Stimulated activated CD8-positive, alpha-beta memory T cell treated with anti-CD3 and anti-CD28 coated beads, Interleukin-12 subunit alpha, Interleukin-12 subunit beta, amount 100 ng/mL, for 24 hours (primary cell): ENCODE measurements at regions not wholly inside any gene's neighbourhood (a gene's known extent, or its start where the extent isn't known, plus 50 kb on each side); places are given as distances from the start of the nearest gene placed in this dataset.

Source experiments
- DNase-seq: peaks from one replicate; pipeline ENCODE4 v3.0.0-alpha.2; 2020; ENCODE audit errors: extremely low read depth

DNA sequence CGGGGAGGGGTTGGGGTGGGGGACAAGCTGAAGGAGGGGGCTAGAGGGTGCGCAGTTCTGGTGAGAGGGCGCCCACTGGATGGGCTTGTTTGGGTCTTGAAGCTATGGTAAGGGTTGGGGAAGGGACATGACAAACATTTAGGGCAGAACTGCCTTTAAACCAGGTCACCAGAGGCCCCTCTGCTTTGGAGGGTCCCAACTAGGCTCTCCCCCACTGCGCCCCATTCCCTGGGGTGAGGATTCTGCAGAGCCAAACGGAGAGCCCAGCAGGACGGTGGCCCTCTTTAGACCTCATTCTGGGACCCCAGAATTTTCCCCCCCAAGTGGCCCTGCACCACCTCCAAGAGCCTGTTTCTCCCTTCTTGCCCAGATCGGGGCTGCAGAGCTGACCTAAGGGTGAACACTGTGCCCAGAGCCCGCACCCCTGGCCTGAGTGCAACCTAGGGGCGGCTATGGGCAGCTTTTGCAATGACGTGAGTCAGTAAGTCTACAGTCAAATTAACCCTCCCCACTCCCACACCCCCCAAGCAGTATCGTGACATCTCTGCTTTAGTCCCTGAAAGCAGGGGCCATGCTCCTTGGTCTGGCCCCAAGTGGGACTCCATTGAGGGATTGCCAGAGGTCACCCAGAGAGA lies 593.8 kb downstream of the MATN1 start:
- no peak for DNase-seq

DNA sequence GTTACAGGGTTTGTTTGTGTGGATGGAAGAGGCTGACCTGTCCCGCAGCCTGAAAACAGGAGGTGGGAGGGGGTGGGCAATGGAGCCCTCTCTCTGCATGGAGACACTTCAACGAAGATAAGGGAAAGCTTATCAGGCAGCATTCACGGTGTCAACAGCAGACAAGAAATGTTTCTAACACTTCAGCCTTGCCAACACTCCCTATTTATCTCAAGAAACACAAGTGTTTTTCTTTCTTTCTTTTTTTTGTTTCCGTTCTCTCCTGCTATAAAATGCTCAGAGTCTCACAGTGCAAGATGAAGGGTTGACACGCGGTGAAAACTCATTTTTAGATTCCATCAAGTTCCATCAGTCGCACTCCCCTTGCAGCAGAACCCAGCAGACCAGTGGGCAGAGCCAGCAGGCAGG lies 594.4 kb downstream of the MATN1 start:
- DNase-seq = no peak

DNA sequence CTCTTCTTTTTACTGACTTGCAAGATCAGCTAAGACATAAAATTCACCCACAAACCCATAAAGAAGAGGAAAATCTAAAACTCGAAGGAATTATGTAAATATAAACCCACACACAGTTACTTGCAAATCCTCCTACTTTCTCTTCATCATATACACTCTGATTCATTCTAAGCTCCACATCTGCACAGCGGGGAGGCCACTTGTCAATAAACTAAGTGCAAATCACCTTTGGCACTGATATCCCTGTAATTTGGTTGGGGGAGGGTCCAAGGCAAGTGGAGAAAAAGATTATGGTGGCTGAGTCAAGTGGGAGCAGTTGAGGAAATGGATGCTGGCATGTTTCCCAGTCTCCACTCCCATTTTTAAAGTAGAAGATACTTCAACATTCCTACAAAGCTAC lies 596.5 kb downstream of the MATN1 start:
- DNase-seq = no peak

DNA sequence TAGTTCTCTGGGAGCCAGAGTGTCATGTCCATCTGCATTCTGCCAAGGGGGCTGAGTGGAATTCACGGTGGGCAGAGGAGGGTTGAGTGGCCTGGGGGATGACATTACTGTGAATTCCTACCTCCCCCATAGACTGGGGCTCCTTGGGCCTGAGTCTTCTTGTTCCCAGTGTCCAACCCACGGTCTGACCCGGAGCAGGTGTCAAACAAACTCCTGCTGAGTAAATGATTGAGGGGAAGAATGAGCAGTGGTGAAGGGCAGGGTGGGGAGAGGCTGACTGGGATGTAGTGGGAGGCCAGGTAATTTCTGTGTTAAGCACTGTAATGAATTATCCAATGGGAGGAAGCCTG lies 597.6 kb downstream of the MATN1 start:
- no peak for DNase-seq

DNA sequence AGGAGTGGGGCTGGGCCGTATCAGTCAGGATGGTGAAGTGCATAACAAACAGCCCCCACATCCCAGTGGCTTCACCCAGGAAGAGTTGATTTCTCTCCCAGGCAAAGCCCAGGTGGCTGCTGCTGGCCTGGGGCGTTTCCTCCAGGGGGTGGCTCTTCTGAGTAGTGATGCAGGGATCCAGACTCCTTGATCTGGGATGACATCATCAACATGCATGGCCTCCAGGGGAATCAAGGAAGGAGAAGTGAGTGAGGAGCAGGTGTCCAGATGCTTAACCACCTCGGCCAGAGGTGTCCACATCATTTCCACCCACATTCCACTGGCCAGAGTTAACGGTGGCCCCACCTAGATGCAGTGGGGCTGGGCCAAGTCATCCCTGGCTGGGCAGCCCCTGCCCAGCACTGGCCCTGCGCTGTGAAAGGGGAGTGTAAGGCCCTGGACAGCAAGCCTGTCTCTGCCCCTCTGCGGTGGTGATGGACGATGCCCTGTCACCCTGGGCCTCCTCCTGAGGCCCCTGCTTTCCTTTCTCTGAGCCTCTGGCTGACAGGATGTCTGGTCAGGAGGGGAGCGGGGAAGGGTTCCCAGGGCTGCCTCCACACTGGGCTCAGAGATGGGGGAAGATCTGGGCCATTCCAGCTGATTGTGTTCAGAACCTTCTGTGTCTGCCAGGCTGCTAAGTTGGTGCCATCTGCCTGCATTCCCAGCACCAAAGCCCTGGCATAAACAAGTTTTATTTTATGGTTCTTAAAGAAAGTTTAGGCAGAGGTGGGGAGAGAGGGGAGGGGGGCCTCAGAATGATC lies 598.2 kb downstream of the MATN1 start:
- no peak for DNase-seq

DNA sequence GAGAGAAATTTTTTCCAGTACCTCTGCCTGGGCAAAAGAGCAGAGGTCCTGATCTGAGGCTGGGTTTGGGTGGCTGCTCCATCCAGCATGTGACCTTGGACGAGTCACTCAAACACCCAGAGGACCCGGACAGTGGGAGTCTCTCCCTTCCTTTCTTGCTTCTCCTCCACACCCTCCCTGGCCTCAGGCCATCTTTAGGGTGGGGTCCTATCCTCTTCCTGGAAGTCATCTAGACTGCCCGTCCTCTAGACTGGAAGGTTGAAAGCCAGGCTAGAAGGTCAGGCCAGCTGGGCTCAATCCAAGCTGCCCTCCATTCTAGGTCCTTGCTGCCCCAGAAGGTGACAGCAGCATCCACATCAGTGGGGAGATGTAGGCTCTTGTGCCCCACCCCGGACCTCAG lies 599.5 kb downstream of the MATN1 start:
- no peak for DNase-seq

DNA sequence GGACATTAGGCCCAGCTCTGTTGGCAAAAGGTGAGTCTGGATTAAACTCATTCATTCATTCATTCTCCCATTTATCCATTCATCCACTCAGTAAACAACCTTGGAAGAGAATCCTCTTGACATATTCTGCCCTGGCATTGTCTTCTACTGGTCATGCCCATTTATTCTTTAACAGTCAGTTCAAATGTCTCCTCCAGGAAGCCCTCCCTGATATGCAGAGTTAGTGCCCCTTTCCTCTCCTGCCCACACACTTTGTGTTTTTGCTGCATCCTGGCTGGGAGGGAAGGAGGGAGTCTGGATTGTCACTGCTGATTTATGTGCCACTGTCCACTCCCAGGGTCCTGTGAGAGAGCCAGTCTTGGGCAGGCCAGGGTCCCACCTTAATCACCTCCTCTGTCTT lies 600.3 kb downstream of the MATN1 start:
- DNase-seq = no peak

DNA sequence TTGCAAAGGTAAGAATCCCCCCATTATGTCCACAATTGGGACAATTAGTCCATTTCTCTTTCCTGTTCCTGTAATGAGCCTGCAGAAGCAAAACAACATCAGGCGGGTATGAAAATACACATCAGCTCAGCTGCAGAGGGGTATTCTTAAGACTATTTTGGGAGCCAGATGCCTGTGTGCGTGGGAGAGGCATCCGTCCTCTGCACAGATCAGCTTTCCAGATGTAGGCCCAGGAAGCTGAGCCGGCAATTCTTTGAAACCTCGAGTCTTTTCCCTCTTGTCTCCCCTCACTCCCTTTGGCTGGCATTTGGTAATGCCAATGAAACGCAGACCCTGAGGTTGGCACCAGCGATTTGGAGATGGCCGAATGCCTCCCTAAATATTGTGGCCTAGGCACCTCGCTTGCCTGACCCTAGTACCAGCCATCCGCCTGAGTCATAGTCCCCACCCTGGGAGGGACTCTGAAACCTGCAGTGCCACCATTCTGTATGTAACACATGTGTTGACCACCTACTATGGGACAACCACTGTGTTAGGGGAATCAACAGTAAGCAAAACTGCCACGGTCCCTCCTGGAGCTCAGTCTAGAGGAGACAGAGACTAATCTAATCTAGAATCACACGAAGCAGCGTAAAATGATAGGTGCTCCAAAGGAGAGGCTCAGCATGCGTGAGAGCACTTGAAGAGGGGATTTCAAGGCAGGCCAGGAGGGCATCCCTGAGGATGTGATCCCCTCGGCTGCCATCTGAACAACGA lies 603.0 kb downstream of the MATN1 start:
- DNase-seq = no peak

DNA sequence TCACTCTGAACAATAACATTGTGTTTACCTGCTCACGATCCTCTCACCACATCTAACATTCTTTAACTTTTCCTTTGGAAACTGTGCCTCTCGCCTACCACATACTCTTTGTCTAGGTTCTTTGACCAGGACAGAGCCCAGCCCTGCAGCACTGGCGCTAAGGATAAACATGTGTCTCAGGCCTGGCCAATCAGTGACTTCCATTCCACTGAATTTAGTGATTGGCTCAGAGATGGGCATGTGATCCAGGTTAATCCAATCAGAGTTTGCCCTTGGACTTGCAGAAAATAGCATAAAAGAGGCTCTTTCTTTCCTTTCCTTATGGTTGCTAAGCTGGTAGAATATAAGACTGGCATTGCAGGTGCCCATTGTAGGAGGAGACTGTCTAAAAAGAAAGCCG lies 605.7 kb downstream of the MATN1 start:
- no peak for DNase-seq

DNA sequence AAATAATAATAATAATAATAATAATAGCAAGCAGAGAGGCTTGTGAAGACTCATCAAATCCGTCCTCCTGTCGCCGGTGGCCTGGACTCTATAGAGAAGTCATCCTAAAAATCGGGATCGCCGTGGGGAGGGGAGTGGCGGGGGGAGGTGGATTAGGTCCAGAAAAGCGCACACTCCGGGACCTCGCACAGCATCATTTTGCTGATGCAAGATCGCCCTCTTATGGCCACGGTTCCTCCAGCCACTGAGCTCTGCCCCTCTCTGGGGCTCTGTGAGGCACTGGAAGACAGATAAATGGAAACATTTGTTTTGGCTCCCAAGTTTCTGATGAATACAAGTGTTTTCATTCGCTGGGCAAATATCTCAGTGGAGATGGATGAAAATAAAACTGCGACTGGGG lies 612.0 kb downstream of the MATN1 start:
- DNase-seq = no peak

DNA sequence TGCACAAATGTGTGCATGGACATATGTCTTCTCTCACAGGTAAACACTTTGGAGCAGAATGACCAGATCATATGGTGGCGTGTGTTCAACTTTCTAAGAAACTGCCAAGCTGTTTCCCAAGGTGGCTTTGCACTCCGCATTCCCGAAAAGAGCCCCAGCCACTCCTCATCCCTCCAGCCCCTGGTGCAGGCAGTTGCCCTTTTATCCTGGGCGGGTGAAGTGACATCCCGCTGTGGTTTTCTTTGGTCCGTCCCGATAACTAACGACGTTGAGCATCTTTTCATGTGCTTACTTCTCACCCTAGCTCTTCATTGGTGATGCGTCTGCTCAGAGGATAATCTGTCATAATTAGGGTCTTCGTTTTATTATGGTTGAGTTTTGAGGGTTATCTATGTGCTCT lies 612.5 kb downstream of the MATN1 start:
- DNase-seq = no peak

DNA sequence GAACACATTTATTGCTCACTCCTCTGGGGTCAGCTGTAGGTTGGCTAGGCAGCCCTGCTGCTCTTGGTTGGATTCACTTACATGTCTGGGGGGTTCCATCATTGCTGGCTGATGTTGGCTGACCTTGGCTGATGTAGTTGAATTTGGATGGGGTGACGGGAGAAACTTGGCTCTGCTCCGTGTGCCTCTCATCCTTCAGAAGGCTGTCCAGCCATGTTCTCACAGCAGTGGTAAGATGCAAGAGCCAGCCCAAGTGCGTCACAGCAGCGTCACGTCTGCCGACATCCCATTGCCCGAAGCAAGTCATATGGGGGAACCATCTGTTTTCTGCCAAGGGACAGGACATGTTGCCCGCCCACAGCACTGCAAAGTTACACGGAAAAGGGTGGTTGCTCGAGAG lies 613.5 kb downstream of the MATN1 start:
- no peak for DNase-seq

DNA sequence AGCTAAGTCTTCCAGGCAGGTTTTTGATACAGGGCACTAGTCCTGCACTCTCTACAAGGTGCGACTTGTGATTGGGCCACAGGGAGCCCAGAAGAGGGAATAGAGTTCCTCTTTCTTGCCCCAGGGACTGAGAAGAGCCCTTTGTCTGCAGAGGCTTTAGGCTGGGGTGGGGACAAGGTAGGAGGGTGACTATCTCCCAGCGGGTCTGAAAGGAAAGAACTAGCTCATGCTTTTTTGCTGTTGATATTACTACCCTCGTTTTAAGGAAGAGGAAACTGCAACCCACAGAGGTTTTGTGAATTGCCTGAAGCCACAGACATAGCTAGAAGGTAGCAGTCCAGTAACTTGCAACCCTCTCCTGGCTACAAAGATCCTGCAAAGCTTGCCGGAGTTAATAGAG lies 615.2 kb downstream of the MATN1 start:
- DNase-seq = no peak

DNA sequence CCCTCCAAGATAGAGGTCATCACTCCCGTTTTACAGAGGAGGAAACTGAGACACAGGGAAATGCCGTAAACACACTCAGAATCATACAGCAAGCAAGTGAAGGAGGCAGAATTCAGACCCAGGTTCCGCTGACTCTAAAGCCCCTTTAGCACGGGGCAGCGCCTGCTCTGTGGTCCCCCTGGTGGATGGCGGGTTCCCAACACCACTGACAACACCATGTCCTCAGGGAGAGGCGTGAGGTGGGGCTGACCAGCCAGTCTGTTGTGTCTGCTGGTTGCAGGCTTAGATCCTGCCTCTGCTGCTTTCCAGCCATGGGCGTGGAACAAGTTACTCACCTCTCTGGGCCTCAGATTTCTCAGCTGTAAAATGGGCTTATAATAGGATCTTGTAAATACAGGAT lies 617.3 kb downstream of the MATN1 start:
- no peak for DNase-seq

DNA sequence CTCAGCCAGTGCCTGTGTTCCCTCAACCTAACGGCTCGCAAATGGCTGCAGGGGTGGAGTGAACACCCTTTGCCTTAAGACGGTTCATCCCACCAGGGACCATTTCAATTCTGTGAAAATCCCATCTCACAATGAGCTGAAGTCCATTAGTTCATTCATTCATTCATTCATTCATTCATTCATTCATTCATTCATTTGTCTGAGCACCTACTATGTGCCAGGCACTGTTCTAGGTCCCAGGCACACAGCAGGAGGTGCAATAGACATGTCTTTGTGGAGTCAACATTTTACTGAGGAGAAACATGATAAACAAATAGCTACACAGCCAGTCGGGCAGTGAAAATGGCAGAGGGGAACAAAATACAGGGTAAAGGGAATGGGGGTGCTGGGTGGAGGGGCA lies 618.8 kb downstream of the MATN1 start:
- no peak for DNase-seq

DNA sequence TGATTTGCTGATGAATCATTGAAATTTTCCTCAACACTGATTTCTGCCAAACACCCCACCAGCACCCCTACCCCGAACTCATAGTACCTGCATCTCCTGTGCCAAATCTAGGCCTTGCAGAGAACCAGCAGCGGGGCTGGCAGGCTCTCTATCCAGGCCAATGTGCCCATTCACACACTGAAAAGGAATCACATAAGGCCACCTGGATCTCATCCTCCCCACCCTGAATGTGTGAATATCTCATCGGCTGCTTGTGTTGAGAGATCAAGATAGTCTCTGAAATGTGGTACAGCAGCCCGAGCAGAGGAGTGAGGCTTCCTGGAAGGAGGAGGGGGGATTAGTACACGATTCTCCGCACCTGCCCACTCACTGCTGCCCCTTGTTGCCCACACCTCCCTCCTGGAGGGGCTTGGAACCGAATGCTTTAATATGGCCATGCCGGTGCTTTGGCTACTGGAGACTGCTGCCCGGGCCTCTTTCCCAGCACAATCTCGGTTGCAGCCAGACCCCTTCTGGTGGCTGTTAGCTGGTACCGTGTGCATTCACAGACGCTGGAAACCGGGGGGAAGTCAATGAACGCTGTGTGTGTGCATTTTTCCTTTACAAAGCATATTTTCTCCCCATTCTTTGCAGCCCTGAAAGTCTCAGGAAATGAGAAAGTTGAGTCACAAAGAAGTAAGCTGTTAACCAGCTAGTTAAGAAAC lies 619.5 kb downstream of the MATN1 start:
- no peak for DNase-seq

DNA sequence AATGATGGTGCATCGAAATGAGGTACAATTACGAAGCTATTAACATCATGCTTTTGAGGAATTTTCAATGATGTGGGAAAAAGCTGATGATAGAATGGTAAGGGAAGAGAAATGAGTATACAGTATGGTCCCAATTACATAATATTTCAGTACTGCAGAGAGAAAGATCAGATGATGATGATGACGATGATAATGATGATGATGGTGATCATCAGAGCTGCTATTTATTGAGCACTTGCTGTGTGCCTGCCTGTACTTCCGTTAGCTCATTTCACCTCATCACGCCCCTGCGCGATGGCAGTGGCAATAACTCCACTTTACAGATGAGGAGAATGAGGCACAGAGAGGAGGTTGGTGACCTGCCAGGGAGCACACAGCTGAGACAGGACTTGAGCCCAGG lies 620.8 kb downstream of the MATN1 start:
- DNase-seq = no peak

DNA sequence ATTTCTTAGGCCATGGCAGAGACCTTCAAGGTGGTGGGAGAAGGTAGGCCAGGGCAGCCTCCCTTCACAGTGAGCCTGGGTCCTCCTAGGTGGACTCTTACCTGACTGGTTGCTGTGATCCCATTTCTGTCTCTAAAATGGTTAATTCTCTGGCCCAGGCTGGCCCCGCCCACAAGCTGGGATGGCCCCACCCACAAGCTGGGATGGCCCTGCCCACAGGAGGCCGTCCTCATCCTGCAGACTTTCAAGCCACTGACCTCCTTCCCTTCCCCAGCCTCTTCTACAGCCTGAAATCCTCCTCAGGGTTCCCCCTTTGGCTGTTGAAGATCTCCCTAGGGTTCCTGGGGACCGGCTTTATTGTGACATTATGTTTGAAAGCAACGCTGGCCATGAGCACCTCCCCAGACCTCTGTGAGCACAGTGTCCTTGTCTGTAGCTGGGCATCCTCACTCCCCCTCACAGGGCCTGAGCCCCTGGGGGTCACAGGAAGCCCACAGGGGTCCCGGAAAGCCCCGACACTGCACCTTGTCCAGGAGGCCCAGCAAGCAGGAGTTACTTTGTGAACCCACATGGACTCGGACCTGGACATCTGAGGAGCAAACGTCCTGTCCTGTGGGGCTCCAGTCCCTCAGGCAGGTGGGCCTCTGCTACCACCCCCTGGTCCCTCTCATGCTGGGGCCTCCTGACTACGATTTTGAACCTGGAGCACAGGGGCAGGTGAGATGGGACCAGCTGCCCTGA lies 621.7 kb downstream of the MATN1 start:
- no peak for DNase-seq

DNA sequence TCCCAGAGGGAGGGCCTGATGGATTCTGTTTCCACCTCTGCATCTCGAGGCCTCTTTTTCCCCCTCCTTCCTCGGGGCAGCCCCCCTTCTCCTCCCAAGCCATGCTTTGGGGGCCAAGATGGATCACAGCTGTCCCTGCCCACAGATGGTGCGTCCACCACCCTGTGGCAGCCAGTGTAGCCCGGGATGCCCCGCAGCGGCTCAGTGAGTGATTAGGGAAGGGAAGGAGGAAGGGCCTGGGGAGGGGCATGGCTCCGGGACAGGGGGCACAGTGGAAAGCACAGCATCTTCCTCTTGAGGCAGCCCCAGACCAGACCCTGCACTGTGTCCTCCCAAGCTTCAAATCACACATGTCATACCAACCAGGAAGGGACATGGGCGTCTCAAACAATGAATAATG lies 622.4 kb downstream of the MATN1 start:
- no peak for DNase-seq

DNA sequence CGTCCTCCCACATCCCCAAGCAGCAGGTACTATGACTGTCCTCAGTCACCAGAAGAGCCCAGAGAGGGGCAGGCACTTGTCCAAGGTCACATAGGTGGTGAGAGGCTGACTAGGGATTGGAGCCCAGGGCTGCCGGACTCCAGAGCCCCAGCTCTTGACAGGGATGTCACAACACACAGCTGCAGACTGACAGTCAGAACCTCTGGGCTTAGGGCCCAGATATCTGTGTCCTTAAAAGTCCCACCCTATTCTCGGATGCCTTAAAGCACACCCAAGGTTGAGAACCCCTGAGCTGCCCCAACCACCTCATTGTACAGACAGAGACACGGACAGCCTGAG lies 622.9 kb downstream of the MATN1 start:
- DNase-seq = no peak

DNA sequence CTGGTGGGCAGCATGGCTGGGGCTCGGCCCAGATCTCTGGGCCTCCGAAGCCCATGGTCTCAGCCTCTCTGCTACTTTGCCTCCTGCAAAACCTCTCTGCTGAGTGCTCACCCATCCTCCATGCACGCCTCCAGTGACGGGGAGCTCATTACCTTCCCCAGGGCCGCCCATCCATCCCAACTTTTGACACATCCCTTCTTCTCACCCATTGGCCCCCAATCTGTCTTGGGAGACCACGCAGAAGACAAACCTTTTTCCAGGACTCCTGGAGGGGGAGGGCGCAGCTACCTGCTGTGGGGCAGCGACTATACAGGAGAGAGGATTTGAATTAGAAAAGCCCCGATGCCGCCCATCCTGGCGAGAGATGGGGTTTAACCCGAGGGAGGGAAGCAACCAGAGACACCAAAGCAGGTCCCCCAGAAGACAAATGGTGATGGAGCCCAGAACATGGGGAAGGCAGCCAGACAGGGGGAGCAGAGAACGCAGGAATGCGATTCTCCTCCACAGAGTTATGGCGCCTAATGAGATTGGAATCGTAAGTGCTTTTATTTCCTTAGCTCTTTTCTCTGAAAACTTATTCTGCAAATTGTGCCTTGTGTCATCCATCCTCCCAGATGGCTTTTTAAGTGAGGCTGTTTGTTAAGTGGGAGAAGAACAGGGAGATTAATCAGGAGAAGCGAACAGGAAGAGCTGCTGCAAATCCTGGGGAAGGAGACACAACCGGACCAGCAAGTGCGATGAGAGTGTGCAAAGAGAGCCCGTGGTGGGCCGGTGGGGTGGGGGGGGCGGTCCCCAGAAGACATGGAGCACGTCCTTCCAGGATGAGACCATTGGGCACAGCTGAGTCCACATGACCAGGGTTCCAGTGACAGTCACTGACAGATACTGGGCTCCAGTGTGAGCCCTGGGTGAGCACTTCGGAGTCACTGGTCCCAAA lies 623.5 kb downstream of the MATN1 start:
- DNase-seq = no peak
